ENCODE measurements at regions not wholly inside any gene's neighbourhood (a gene's known extent, or its start where the extent isn't known, plus 50 kb on each side); places are given as distances from the start of the nearest gene placed in this dataset.
"Not testable (repeated sequence)": the region's sequence is repeated elsewhere in the genome, so short reads cannot be mapped to it uniquely, and the experiment has no call there.

DNA sequence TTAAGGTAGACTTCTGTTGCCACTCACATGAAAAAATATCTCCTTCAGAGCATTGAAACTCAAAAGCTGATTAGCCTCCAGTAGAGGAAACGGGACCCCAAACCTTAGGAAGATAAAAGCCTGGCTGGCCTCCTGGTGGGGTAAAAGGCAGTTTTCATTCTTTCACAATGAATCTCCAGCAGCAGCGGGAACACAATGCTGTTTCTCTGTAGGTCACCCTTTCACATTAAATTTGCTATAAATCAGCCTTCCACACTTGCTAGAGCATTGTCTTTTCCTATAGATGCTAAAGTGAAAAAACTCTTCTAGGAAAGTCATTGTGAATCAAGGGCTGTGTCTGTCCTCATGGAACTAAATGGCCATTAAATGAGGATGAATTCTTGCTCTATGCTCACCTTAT is 207.3 kb upstream of the MAGEB2 start:
- no peak for DNase-seq (ENCODE audit: low spot score)

DNA sequence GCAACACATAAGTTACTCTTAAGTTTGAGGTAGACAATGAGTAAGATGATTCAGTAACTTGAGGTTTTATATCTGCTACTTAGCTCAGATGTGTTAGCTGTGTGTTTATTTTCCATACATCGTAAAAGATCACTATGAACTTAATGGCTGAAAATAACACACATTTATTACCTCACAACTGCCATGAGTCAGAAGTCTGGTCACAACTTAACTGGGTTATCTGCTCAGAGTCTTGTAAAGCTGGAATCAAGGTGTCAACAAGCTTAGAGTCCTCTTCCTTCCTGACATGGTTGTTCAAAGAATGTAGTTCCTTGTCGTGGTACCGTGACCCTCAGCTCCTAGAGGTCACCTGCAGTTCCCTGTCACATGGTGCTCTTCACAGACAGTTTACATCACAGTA is 204.9 kb upstream of the MAGEB2 start:
- DNase-seq (ENCODE audit: low spot score), result no peak

DNA sequence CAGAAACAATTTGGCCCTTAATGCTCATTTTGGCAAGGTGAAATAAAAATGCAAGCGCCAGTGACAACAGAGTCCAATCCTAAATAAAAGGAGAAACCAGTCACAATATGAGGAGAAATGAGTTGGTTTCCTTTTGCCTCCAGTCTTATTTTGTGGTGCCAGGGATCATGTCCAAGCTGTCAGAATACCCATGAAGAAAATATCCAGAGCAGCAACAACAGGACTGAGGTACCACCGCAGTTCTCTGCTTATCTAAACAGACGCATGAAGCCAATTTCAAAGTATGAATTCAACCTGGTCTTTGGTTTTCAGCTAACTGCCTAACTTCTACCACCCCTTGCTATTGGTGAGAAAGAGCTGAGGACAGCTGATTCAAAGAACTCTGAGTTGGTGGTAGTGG is 199.9 kb upstream of the MAGEB2 start:
- DNase-seq (ENCODE audit: low spot score), result no peak

DNA sequence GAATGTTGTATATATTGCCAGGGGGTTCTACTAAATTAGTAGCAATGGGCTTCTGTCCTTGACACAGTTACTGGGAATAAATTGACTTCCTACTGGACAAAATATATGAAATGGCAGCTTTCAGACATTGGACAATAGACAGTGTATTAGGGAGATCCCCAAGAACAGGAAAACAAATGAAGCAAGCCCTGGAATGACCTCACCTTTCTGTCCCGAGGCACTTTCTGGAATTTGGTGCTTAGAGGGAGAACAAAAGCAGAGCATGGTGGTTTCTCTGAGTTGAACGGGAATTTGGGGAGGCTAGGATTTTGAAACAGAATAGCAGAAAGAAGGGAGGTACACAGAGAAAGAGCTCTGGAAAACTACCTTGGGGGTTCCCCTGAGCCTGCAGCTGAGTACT is 187.7 kb upstream of the MAGEB2 start:
- DNase-seq (ENCODE audit: low spot score), result no peak

DNA sequence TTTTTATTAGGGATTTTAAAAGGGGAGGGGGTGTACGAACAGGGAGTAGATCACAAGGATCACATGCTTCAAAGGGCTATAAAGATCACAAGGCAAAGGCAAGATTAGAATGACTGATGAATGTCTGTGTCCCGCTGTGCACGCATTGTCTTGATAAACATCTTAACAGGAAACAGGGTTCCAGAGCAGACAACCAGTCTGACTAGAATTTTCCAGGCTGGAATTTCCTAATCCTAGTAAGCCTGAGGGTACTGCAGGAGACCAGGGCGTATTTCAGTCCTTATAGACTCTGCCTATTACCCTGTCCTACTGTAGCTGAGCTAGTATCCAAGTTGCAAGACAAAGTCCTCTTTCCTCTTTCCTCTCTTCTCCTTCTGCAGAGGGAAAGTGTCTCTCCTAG is 179.0 kb upstream of the MAGEB2 start:
- DNase-seq (ENCODE audit: low spot score), result not testable (repeated sequence)

DNA sequence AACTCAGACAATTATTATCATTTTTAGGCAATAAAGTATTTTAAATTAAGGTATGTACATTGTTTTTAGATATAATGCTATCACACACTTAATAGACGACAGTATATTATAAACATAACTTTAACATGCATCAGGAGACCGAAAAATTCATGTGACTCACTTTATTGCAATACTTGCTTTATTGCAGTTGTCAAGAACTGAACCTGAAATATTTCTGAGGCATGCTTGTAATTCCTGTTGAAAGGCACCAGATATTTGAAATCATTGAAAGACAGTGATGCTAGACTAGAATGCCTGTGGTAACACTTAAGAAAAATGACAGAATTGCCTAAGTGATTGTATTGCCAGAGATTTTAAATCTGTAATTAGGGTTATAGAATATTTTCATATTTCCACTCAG is 175.6 kb upstream of the MAGEB2 start:
- DNase-seq (ENCODE audit: low spot score), result no peak

DNA sequence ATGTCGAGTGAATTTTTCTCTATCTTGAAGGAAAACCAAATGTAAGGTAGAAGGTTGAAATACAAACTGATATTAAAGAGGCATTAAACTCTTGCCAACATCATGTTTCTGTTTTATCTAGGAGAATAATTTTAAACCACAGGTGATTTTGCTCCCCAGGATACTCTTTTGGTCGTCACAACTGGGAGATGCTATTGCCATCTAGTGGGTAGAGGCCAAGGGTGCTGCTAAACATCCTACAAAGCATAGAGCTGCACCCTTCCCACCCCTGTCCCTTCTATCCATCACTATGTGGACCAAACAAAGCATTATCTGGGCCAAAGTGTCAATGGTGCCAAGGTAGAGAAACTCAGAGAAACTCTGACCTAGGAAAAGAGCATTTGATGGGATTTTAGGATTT is 154.6 kb upstream of the MAGEB2 start:
- DNase-seq (ENCODE audit: low spot score), result peak; percentile 15

DNA sequence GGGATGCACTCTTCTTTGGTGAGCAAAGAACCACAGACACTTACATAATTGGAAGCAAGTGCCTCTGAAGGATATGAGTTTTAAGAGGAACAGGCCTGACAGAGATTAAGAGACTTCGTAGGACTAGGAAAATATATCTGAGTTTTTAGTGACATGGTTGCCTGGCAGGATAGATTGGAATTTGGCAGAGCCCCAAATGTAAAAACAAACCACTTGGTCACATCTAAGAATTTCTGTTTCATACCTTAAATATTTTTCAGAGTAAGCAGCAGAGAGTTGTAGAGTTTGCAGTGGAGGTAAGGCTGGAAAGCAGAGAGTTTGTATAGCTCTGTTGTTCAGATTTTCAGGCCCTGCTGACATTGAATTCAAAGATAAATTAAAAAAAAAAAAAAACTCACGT is 150.1 kb upstream of the MAGEB2 start:
- no peak for DNase-seq (ENCODE audit: low spot score)

DNA sequence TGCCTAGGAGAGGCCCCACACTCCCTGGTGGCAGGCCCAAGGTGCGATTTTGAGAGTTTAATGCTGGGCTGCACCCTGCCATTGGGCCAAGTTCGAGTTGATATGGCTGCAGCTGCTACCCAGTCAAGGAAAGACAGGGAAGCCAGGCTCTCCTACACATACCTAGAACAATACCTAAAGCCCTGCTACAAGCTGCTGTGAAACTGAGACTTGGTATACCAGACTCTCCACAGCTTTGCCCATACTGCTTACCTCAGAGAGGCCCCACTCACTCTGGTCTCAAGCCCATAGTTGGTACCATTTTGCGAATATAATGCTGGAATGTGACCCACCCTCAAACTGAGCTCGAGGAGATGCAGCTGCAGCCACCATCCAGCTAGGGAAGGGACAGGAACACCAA is 147.7 kb upstream of the MAGEB2 start:
- no peak for DNase-seq (ENCODE audit: low spot score)

DNA sequence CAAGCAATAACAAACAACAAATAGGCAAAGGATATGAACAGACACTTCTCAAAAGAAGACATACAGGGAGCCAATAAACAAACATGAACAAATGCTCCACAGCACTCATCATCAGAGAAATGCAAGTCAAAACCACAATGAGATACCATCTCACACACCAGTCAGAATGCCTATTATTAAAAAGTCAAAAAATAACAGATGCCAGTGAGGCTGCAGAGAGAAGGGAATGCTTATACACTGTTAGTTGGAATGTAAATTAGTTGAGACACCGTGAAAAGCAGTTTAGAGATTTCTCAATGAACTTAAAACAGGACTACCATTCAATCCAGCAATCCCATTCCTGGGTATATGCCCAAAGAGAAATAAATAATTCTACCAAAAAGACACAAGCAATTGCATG is 129.8 kb upstream of the MAGEB2 start:
- DNase-seq (ENCODE audit: low spot score), result no peak

DNA sequence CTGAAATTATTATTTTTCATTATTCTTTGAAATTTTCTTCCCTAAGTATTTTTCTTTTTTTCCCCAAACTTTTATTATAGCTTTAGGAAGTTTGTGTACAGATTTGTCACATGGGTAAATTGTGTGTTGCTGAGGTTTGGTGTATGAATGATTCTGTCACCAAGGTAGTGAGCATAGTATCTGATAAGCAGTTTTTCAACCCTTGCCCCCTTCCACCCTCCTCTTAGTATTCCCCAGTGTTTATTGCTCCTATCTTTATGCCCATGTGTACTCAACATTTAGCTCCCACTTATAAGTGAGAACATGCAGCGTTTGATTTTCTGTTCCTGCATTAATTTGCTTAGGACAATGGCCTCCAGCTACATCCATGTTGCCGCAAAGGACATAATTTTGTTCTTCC is 103.9 kb upstream of the MAGEB2 start:
- DNase-seq (ENCODE audit: low spot score), result no peak

DNA sequence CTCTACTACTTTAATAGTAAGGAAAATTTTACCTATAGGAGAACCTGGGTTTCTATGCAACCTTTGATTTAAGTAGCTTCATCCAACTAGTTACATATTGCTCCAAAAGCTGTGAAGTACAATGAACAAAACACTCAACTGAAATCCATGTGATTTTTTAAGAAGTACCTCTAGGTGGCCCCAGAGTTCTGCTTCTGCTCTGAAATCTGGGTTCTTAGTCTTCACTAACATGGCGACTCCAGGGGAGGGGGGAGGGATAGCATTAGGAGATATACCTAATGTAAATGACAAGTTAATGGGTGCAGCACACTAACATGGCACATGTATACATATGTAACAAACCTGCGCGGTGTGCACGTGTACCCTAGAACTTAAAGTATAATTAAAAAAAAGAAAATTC is 73.4 kb upstream of the MAGEB2 start:
- DNase-seq (ENCODE audit: low spot score), result peak; percentile 45

DNA sequence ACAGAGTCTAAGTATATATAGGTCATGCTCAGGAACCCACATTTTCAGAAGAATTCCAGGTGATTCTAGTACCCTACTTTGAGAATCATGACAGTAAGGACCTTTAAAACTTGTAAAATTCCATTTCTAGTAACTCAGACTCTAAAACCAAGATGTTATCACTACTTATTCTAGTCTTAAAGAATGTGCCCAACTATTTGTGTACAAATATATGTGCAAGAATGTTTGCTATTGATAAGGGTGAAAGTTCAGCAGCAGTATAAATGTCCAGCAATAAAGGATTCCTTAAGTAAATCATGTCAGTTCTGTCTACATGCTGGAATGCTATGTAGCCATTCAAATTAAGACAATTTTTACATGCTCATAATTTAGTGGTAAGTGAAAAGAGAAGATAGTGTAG is 71.1 kb upstream of the MAGEB2 start:
- no peak for DNase-seq (ENCODE audit: low spot score)

DNA sequence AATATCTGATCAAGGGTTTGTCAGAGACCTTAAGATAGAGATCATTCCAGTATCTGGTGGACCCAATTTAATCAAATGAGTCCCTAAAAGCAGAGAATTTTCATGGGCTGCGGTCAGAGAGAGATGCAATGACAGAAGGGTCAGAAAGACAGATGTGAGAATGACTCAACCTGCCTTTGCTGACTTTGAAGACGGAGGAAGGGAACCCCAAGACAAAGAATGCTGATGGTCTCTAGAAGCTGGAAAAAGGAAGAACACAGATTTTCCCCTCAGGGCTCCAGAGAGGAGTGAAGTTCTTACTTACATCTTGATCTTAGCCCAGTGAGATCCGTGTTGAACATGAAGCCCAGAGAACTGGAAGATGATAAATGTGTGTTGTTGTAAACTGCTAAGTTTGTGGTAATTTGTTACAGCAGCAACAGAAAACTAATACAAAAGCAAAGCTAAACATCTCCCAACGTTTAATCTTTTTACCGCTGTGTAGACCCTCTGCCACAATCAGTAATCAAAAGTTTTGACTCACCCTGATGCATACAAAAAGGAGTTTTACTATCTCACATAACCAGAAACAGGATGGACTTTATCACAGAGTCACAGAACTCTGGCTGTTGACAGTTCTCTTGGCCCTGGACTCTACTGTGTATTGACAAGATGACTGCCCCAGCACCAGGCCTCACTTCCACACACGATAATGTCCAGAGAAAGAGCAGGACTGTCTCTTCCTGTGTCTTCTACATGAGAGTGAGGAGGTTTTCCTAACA is 70.2 kb upstream of the MAGEB2 start:
- no peak for DNase-seq (ENCODE audit: low spot score)

DNA sequence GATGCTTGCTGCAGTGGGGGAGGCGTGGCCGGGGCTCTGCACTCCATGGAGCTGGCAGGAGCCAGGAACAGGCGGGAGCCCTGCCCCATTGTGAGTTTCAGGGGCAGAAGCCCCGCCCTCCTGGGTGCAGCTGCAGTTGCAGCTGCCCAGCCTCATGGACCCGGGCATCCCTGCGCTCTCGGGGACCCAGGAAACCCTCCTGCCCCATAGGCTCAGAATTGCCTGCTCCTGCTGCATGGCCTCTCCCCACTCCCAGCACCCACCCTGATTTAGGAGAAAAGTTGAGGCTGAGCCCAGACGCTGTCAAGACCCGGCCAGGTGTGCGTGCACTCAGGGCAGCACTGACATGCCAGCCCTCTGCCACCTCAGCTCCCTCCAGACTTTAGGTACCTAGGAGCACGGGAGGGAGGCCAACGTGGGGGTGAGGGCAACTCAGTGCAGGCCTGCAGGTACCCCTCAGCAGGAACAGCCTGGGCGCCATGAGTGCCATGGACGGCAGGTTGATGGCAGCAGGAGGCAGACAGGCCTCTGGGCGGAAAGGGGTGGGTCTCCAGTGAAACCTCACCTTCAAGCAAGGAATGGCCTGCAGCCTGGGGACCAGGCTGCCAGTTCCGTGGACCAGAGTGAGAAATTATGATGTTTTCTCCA is 67.2 kb upstream of the MAGEB2 start:
- no peak for DNase-seq (ENCODE audit: low spot score)

DNA sequence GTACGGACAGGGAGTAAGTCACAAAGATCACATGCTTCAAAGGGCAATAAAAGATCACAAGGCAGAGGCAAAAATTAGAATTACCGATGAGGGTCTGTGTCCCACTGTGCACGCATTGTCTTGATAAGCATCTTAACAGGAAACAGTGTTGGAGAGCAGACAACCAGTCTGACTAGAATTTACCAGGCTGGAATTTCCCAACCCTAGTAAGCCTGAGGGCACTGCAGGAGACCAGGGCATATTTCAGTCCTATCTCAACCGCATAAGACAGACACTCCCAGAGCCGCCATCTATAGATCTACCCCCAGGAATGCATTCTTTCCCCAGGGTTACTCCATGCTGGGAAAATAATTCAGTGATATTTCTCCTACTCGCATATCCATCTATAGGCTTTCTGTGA is 66.2 kb upstream of the MAGEB2 start:
- not testable (repeated sequence) for DNase-seq (ENCODE audit: low spot score)

DNA sequence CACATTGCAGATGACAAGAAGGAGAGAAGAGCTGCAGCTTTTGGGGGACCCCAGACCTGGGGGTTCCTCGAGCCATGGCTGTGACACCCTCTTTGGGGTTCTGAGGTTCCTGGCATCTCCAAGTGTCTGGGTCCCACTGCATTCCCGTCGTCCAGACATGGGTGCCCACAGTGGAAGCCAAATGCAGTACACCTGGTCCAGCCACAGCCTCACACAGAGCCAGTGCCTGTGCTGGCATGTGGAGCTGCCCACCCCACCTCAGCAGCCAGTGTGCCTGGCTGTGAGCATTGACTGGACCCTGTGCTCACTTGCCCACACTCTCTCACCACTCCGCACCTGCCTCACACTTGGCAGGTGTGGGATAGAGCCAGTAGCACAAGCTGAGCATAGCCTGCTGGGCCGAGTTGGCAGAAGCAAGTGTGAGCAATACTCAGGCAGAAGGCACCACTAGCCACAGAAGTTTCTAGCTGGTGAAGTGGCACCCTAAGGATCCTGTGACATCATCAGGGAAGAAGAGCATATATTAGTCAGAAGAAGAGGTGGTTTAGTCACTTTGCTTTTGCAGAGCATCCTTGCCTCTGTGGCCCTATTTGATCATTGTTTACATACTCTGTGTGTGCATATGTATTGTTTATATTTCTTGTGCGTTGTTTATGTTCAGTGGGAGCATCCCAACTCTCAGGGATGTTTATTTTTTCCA is 65.0 kb upstream of the MAGEB2 start:
- DNase-seq (ENCODE audit: low spot score), result no peak

DNA sequence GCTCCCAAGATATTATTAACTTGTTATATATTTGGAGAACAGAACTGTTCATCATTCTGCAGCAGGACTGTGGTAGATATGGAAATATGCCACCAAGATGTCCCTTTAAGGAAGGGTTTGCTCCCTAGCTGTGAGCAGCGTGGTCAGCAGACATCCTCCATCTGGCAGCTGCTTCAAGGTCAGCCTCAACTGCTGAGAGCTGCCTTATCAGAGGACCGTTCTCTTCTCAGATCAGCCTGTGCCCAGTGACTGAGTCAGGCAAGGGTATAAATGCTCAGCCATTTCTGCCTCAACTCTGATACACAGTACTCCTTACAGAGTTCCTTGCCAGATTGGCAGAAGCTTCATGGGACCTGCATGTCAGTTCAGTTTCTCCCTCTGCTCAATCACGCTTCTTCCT is 63.4 kb upstream of the MAGEB2 start:
- no peak for DNase-seq (ENCODE audit: low spot score)

DNA sequence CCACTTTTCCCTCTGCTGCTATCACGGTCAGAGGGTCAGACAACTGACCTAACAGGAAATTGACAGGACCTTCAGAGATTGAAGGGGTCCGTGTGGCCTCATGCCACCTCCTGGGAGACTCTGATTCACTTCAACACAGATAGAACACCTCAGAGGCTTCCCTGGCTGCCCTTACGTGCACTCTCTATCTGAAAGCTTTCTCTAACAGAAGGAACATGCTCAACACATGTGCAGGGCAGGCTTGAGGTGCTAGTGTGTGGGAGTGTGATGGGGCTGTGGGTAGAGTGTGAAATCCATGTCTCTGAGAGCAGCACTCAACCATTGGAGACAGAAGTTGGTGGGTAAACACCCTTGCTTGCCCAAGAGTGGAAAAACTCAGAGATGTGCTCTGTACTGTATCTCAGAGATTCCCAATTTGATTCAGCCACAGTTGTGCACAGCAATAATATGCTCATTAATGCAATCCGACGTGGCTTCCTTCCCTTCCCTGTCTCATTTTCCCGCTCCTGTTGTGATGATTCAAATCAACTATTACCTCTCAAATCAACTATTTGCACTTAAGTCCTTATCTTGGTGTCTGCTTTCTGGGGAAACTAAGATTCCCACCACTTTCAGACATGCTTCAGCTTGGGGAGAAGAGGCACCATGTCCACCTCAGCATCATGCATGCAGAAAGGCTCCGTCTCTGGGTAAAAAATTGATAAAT is 62.0 kb upstream of the MAGEB2 start:
- no peak for DNase-seq (ENCODE audit: low spot score)

DNA sequence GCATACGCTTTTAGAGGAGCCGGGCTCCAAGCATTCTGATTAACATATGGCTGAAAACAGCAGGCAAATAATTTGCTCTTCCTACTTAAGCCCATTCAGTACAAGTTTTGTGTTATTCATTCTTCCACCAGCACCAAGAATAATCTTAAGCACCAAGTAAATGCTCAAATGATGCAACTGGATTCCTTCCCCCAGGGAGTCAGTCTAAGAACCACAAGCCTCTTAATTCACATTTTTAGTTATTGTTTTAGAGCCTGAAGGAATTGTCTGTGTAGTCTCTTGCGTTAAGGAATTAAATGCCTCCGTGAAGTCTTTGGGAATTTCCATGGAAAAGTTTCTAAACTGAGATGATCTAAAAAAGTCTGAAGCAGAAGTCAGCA is 61.5 kb upstream of the MAGEB2 start:
- no peak for DNase-seq (ENCODE audit: low spot score)

DNA sequence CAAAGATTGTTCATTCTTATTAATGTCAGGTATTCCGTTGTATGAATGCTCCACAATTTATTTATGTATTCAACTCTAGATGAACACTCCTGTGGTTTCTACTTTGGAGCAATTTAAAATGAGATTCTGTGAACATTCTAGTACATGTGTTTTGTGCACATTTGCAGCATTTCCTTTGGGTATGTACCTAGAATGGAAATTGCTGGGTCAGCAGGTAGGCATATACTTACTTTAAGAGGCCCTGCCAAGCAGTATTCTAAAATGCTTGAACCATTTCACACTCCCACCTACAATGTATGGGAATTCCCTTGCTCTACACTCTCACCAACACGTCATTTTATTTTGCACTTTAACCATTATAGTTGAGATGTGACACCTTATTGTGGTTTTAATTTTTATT is 59.4 kb upstream of the MAGEB2 start:
- DNase-seq (ENCODE audit: low spot score), result no peak

DNA sequence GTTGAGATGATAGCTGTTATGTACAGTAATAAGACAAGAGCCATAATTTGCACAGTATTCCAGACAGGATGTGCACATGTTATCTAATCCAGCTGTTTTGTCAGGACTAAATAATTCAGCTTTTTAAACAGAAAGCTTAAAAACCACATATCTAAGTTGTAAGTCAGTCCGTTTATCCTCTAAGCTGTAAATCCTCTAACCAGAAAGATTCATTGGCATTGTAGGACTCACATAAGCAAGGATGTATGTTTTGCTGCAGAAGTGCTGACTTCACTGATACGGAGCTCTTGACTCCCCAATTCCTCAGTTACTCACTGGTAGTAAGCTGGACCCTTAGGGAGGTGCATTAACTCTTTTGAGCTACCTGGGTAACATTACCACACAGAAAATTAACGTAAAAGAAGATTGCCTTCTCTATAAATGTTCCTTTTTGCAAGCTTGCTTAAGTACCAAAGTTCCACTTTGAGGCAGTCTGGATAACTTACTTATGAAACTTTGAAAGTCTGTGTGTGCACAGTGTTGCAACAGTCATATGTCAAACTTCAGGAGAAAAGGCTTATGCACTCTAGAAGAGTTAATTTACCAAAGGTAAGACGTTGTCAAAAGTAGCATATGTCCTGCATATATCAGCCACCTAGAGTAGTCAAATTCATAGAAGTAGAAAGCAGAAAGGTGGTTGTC is 58.3 kb upstream of the MAGEB2 start:
- DNase-seq (ENCODE audit: low spot score), result no peak

Measured in H4 (cell line).